SK-N-SH (cell line): ENCODE measurements at regions not wholly inside any gene's neighbourhood (a gene's known extent, or its start where the extent isn't known, plus 50 kb on each side); places are given as distances from the start of the nearest gene placed in this dataset.

Experiments used
- CTCF ChIA-PET: fragments of 300-600, 350-600 bp; formaldehyde crosslinking; extraction: SDS; loops from one replicate; lab custom pipeline; 2021; lab: Yijun Ruan, JAX
- POLR2A ChIA-PET: fragments of 350-600 bp; sonication (Branson Sonifier 250); formaldehyde crosslinking; extraction: SDS; loops from one replicate; lab custom pipeline; 2020; ENCODE audit warnings: antibody characterized with exemption, inconsistent platforms; lab: Yijun Ruan, JAX
- DNase-seq: peaks from one replicate; pipeline ENCODE4 v3.0.0; 2012
- H2AFZ ChIP-seq: fragments of 200-600 bp; sonication (generic); 2 replicates; pipeline ENCODE4 v1.8.1; 2016; ENCODE audit warnings: antibody characterized with exemption, mild to moderate bottlenecking, low read depth
- H3F3A ChIP-seq: fragments of 200-600 bp; sonication (generic); replicated peaks from 2 replicates; pipeline ENCODE3; 2016; ENCODE audit warnings: antibody characterized with exemption, mild to moderate bottlenecking; ENCODE audit not compliant: insufficient read depth
- H3K27ac ChIP-seq, 2 experiments: fragments of 200-500 bp in 1 of 2; fragments of 200-600 bp in 1 of 2; sonication (Bioruptor generic) in 1 of 2; sonication (generic), shearing (Covaris generic) in 1 of 2; 2 replicates each; pipeline versions ENCODE4 v1.5.1 to v1.6.1; 2014 to 2016; ENCODE audit warnings: low read depth in 2 of 2, inconsistent platforms in 1 of 2, low read length in 1 of 2, mild to moderate bottlenecking in 1 of 2, mixed read lengths in 1 of 2
- H3K27me3 ChIP-seq: fragments of 200-600 bp; sonication (generic), shearing (Covaris generic); 2 replicates; pipeline ENCODE4 v1.6.1; 2016; ENCODE audit warnings: mixed run types; ENCODE audit not compliant: insufficient read depth
- H3K36me3 ChIP-seq, 2 experiments: fragments of 200-500 bp in 1 of 2; fragments of 200-600 bp in 1 of 2; sonication (Bioruptor generic) in 1 of 2; sonication (generic) in 1 of 2; replicated peaks in 1 of 2; 2 replicates each; pipeline versions ENCODE3 to v1.5.1; 2014 to 2016; ENCODE audit warnings: low read length in 1 of 2, mild to moderate bottlenecking in 1 of 2; ENCODE audit not compliant: insufficient read depth in 2 of 2, control insufficient read depth in 1 of 2
- H3K4me1 ChIP-seq, 2 experiments: fragments of 200-500 bp in 1 of 2; fragments of 200-600 bp in 1 of 2; sonication (Bioruptor generic) in 1 of 2; sonication (generic), shearing (Covaris generic) in 1 of 2; 2 replicates each; pipeline versions ENCODE4 v1.5.1 to v1.6.1; 2014 to 2016; ENCODE audit warnings: low read depth in 1 of 2, low read length in 1 of 2, mixed run types in 1 of 2; ENCODE audit not compliant: insufficient read depth in 2 of 2, control insufficient read depth in 1 of 2
- H3K4me2 ChIP-seq: fragments of 200-600 bp; sonication (generic), shearing (Covaris generic); 2 replicates; pipeline ENCODE4 v1.6.1; 2017; ENCODE audit warnings: mixed run types
- H3K4me3 ChIP-seq, 2 experiments: fragments of 200-500 bp in 1 of 2; fragments of 200-600 bp in 1 of 2; sonication (Bioruptor generic) in 1 of 2; sonication (generic), shearing (Covaris generic) in 1 of 2; 2 replicates each; pipeline versions ENCODE4 v1.5.1 to v1.8.1; 2014 to 2016; ENCODE audit warnings: low read depth in 2 of 2, inconsistent platforms in 1 of 2, low read length in 1 of 2, mild to moderate bottlenecking in 1 of 2, mixed read lengths in 1 of 2, moderate library complexity in 1 of 2
- H3K79me2 ChIP-seq: fragments of 200-600 bp; sonication (generic); 2 replicates; pipeline ENCODE4 v1.8.1; 2017; ENCODE audit warnings: mild to moderate bottlenecking; ENCODE audit not compliant: insufficient read depth
- H3K9ac ChIP-seq: fragments of 200-600 bp; sonication (generic); 2 replicates; pipeline ENCODE4 v1.6.1; 2017; ENCODE audit warnings: mixed run types
- H3K9me2 ChIP-seq: fragments of 200-600 bp; sonication (generic); 2 replicates; pipeline ENCODE4 v1.6.1; 2017; ENCODE audit warnings: mixed run types
- H3K9me3 ChIP-seq: fragments of 200-600 bp; sonication (generic); 2 replicates; pipeline ENCODE4 v1.6.1; 2017; ENCODE audit warnings: mixed run types, mild to moderate bottlenecking, moderate library complexity
- H4K20me1 ChIP-seq: fragments of 200-600 bp; sonication (generic); 2 replicates; pipeline ENCODE4 v1.6.1; 2017; ENCODE audit warnings: mild to moderate bottlenecking, mixed run types; ENCODE audit not compliant: insufficient read depth
- CHD2 ChIP-seq: fragments of 150-350 bp; IDR thresholded peaks from 2 replicates; pipeline ENCODE4 v1.6.1; 2018; ENCODE audit warnings: low read length; ENCODE audit not compliant: partially characterized antibody
- CTCF ChIP-seq: fragments of 200-600 bp; sonication (generic); IDR thresholded peaks from 2 replicates; pipeline ENCODE4 v1.6.1; 2017; ENCODE audit warnings: antibody characterized with exemption, mild to moderate bottlenecking, moderate library complexity
- ELF1 ChIP-seq: IDR thresholded peaks from 2 replicates; pipeline ENCODE4 v1.4.0; 2012
- FOXM1 ChIP-seq: IDR thresholded peaks from 2 replicates; pipeline ENCODE4 v1.4.0; 2012; ENCODE audit warnings: low read depth, mild to moderate bottlenecking
- GABPA ChIP-seq: IDR thresholded peaks from 2 replicates; pipeline ENCODE4 v1.4.0; 2012; ENCODE audit warnings: low read depth, mild to moderate bottlenecking
- IRF3 ChIP-seq: fragments of 150-350 bp; IDR thresholded peaks from 2 replicates; pipeline ENCODE4 v1.6.1; 2016; ENCODE audit warnings: mild to moderate bottlenecking, low read depth, low read length
- JUND ChIP-seq: IDR thresholded peaks from 2 replicates; pipeline ENCODE4 v1.4.0; 2012
- MAX ChIP-seq: IDR thresholded peaks from 2 replicates; pipeline ENCODE4 v1.4.0; 2012; ENCODE audit warnings: low read depth
- MXI1 ChIP-seq: IDR thresholded peaks from 2 replicates; pipeline ENCODE4 v1.6.1; 2012; ENCODE audit warnings: mild to moderate bottlenecking, low read depth, low read length, improper control_type of control experiment
- NFIC ChIP-seq: IDR thresholded peaks from 2 replicates; pipeline ENCODE4 v1.4.0; 2012; ENCODE audit warnings: borderline replicate concordance
- RAD21 ChIP-seq: IDR thresholded peaks from 2 replicates; pipeline ENCODE4 v1.6.1; 2012; ENCODE audit warnings: mild to moderate bottlenecking, low read length
- RCOR1 ChIP-seq: fragments of 150-350 bp; IDR thresholded peaks from 2 replicates; pipeline ENCODE4 v1.6.1; 2017; ENCODE audit warnings: antibody characterized with exemption, low read length
- RXRA ChIP-seq: IDR thresholded peaks from 2 replicates; pipeline ENCODE4 v1.4.0; 2012; ENCODE audit warnings: low read depth, mild to moderate bottlenecking, borderline replicate concordance
- SIN3A ChIP-seq: IDR thresholded peaks from 2 replicates; pipeline ENCODE4 v1.6.1; 2012; ENCODE audit warnings: low read depth, mild to moderate bottlenecking, low read length, moderate library complexity, borderline replicate concordance
- SMC3 ChIP-seq: IDR thresholded peaks from 2 replicates; pipeline ENCODE4 v1.6.1; 2012; ENCODE audit warnings: low read depth, low read length, improper control_type of control experiment
- TCF12 ChIP-seq: IDR thresholded peaks from 2 replicates; pipeline ENCODE4 v1.4.0; 2012
- USF1 ChIP-seq: IDR thresholded peaks from 2 replicates; pipeline ENCODE4 v1.4.0; 2012; ENCODE audit warnings: low read depth, borderline replicate concordance
- USF2 ChIP-seq: fragments of 150-350 bp; IDR thresholded peaks from 2 replicates; pipeline ENCODE4 v1.6.1; 2017; ENCODE audit warnings: antibody characterized with exemption, low read length, low read depth, borderline replicate concordance
- YY1 ChIP-seq: IDR thresholded peaks from 2 replicates; pipeline ENCODE4 v1.4.0; 2012; ENCODE audit warnings: low read depth, mild to moderate bottlenecking
- WGBS: methylation state at CpG from one replicate; pipeline ENCODE4 v1.1.6; 2017; ENCODE audit warnings: low lambda C conversion rate; 5-methylcytosine and 5-hydroxymethylcytosine counted together

GRCh38 chr7:70942791-70943190, 189.2 kb upstream of the GALNT17 start:
- WGBS = 37% methylated on average over 7 of the region's 7 CpGs
- H3K9me2 ChIP-seq = no peaks in the 10 kb centered on the region
- TF ChIP-seq RAD21 (no peak), IRF3 (no peak), NFIC (no peak), SMC3 (no peak), CTCF (no peak), JUND (no peak), FOXM1 (no peak), ELF1 (no peak), USF1 (no peak), RCOR1 (no peak), MAX (no peak), TCF12 (no peak), USF2 (no peak), YY1 (no peak)
- TF ChIP-seq, all 33 proteins: peak for 0
- no peak for DNase-seq
- Histone ChIP-seq H4K20me1 (no peaks in the 10 kb centered on the region), H3K4me2 (no peak overlapping the region), H3K4me1 (no peaks in the 10 kb centered on the region), H2AFZ (no peak overlapping the region), H3K9me3 (0 out of 2 replicates have a peak, but pooled peaks cover 5% of the 10 kb centered on the region), H3K4me3 (no peak overlapping the region), H3F3A (no peaks in the 10 kb centered on the region), H3K9ac (no peak overlapping the region), H3K27ac (no peak overlapping the region), H3K79me2 (no peaks in the 10 kb centered on the region), H3K36me3 (no peaks in the 10 kb centered on the region), H3K27me3 (no peaks in the 10 kb centered on the region)
- ChIA-PET CTCF (no interaction called here), POLR2A (no interaction called here)

GRCh38 chr7:70944516-70944915, 187.4 kb upstream of the GALNT17 start:
- 2% methylated on average over 4 of the region's 4 CpGs for WGBS
- no peaks in the 10 kb centered on the region for H3K79me2 ChIP-seq
- no peak overlapping the region for H3K4me2 ChIP-seq
- H3K36me3 ChIP-seq = no peaks in the 10 kb centered on the region
- 0 out of 2 replicates have a peak, but pooled peaks cover 5% of the 10 kb centered on the region for H3K9me3 ChIP-seq
- H3K27me3 ChIP-seq = no peaks in the 10 kb centered on the region
- H3K9me2 ChIP-seq = no peaks in the 10 kb centered on the region
- TF ChIP-seq SIN3A (no peak), MXI1 (no peak), ELF1 (no peak), JUND (no peak), RAD21 (no peak), USF2 (no peak), GABPA (no peak), RXRA (no peak), CHD2 (no peak)
- H4K20me1 ChIP-seq = no peaks in the 10 kb centered on the region
- ChIA-PET CTCF (no interaction called here), POLR2A (no interaction called here)
- H3F3A ChIP-seq = no peaks in the 10 kb centered on the region
- no peak overlapping the region for H3K4me3 ChIP-seq
- H2AFZ ChIP-seq = no peak overlapping the region
- H3K9ac ChIP-seq = no peak overlapping the region
- DNase-seq = no peak
- H3K27ac ChIP-seq = no peak overlapping the region
- no peaks in the 10 kb centered on the region for H3K4me1 ChIP-seq
